HCT116 (cell line): ENCODE measurements at regions not wholly inside any gene's neighbourhood (a gene's known extent, or its start where the extent isn't known, plus 50 kb on each side); places are given as distances from the start of the nearest gene placed in this dataset.

Source experiments
- ATAC-seq: fragments of 200-7000 bp; cut with Tn5 transposase; 2 replicates; pipeline ENCODE4 v1.9.1; 2020; ENCODE audit warnings: mild to moderate bottlenecking, moderate library complexity
- BruUV-seq: library from RNA; stranded (reverse); fragments of 400-500 nt; replicated peaks from 2 replicates; lab custom pipeline; 2021; lab: Mats Ljungman, UMichigan
- CTCF ChIA-PET: fragments of 300-600 bp; sonication (Branson Sonifier 250); formaldehyde crosslinking; loops from one replicate; lab custom pipeline; 2021; ENCODE audit warnings: antibody characterized with exemption; lab: Charles Lee
- POLR2A ChIA-PET: fragments of 300-600, 350-600 bp; sonication (Branson Sonifier 250); formaldehyde crosslinking; loops from one replicate; lab custom pipeline; 2021; ENCODE audit warnings: antibody characterized with exemption; lab: Charles Lee
- RAD21 ChIA-PET, 2 experiments: fragments of 300-600 bp; sonication (Branson Sonifier 250); formaldehyde crosslinking; loops; one replicate each; lab custom pipeline; 2023; ENCODE audit warnings: low total read pairs in 2 of 2; ENCODE audit not compliant: uncharacterized antibody in 2 of 2, unreplicated experiment in 2 of 2, low non-redundant PET in 1 of 2; lab: Charles Lee
- DNase-seq: peaks from one replicate; pipeline ENCODE4 v3.0.0-alpha.2; 2010; ENCODE audit warnings: low read depth, low spot score
- H2AFZ ChIP-seq: fragments of 200-600 bp; shearing (Covaris generic), sonication (generic); 2 replicates; pipeline ENCODE4 v1.6.1; 2017; ENCODE audit warnings: low read depth, mixed run types, mixed read lengths, antibody characterized with exemption, low read length; ENCODE audit not compliant: poor library complexity, severe bottlenecking
- H3K27ac ChIP-seq: 2 replicates; pipeline ENCODE4 v1.5.1; 2012; ENCODE audit warnings: low read depth, low read length
- H3K27me3 ChIP-seq: fragments of 200-600 bp; sonication (generic); 2 replicates; pipeline ENCODE4 v1.6.1; 2016; ENCODE audit warnings: mixed run types, low read length, mixed read lengths; ENCODE audit not compliant: insufficient read depth
- H3K36me3 ChIP-seq, 2 experiments: fragments of 200-500 bp in 1 of 2; fragments of 200-600 bp in 1 of 2; sonication (Bioruptor generic) in 1 of 2; sonication (generic) in 1 of 2; 2 replicates each; pipeline versions ENCODE4 v1.5.1 to v1.6.1; 2014 to 2016; ENCODE audit warnings: low read length in 2 of 2, inconsistent platforms in 1 of 2, mixed read lengths in 1 of 2, mixed run types in 1 of 2; ENCODE audit not compliant: insufficient read depth in 2 of 2, control insufficient read depth in 1 of 2
- H3K4me1 ChIP-seq, 2 experiments: fragments of 200-600 bp in 1 of 2; sonication (generic) in 1 of 2; 2 replicates each; pipeline versions ENCODE4 v1.5.1 to v1.6.1; 2012 to 2017; ENCODE audit warnings: low read length in 2 of 2, inconsistent platforms in 1 of 2, mild to moderate bottlenecking in 1 of 2, mixed read lengths in 1 of 2, mixed run types in 1 of 2, moderate library complexity in 1 of 2; ENCODE audit not compliant: insufficient read depth in 2 of 2, control insufficient read depth in 1 of 2
- H3K4me2 ChIP-seq: fragments of 200-600 bp; sonication (generic); 2 replicates; pipeline ENCODE4 v1.6.1; 2017; ENCODE audit warnings: mixed run types, low read length, mixed read lengths
- H3K4me3 ChIP-seq, 2 experiments: fragments of 200-600 bp in 1 of 2; sonication (generic) in 1 of 2; replicated peaks in 1 of 2; 2 replicates each; pipeline ENCODE4 v1.5.1; 2011 to 2016; ENCODE audit warnings: low read length in 2 of 2, control low read depth in 1 of 2, low read depth in 1 of 2, mild to moderate bottlenecking in 1 of 2, mixed read lengths in 1 of 2, mixed run types in 1 of 2
- H3K79me2 ChIP-seq: fragments of 200-600 bp; sonication (generic); 2 replicates; pipeline ENCODE4 v1.6.1; 2017; ENCODE audit warnings: mild to moderate bottlenecking, mixed run types, low read length, moderate library complexity, mixed read lengths; ENCODE audit not compliant: insufficient read depth
- H3K9ac ChIP-seq: fragments of 200-600 bp; sonication (generic); 2 replicates; pipeline ENCODE4 v1.6.1; 2016; ENCODE audit warnings: low read length, mixed read lengths
- H3K9me2 ChIP-seq: fragments of 200-600 bp; sonication (generic), shearing (Covaris generic); 2 replicates; pipeline ENCODE4 v1.6.1; 2017; ENCODE audit warnings: mixed run types, mild to moderate bottlenecking, moderate library complexity; ENCODE audit not compliant: insufficient read depth
- H3K9me3 ChIP-seq, 2 experiments: fragments of 200-500 bp in 1 of 2; fragments of 200-600 bp in 1 of 2; sonication (Bioruptor generic) in 1 of 2; sonication (generic) in 1 of 2; 2 replicates each; pipeline ENCODE4 v1.6.1; 2014 to 2017; ENCODE audit warnings: low read length in 2 of 2, mixed read lengths in 2 of 2, inconsistent platforms in 1 of 2, low read depth in 1 of 2, mild to moderate bottlenecking in 1 of 2, mixed run types in 1 of 2, moderate library complexity in 1 of 2; ENCODE audit not compliant: control insufficient read depth in 1 of 2, insufficient read depth in 1 of 2
- H4K20me1 ChIP-seq: fragments of 200-600 bp; sonication (generic), shearing (Covaris generic); 2 replicates; pipeline ENCODE4 v1.6.1; 2017; ENCODE audit warnings: mixed run types, mild to moderate bottlenecking, moderate library complexity; ENCODE audit not compliant: insufficient read depth
- CEBPB ChIP-seq: IDR thresholded peaks from 2 replicates; pipeline ENCODE4 v1.6.1; 2012; ENCODE audit warnings: low read depth
- JUND ChIP-seq: IDR thresholded peaks from 2 replicates; pipeline ENCODE4 v1.6.1; 2012
- MAX ChIP-seq: IDR thresholded peaks from 2 replicates; pipeline ENCODE4 v1.6.1; 2012
- POLR2AphosphoS5 ChIP-seq: IDR thresholded peaks from 2 replicates; pipeline ENCODE4 v1.6.1; 2011; ENCODE audit warnings: mild to moderate bottlenecking, low read depth, low read length, moderate library complexity
- RAD21 ChIP-seq: IDR thresholded peaks from 2 replicates; pipeline ENCODE4 v1.6.1; 2012; ENCODE audit warnings: low read depth, mild to moderate bottlenecking
- REST ChIP-seq: IDR thresholded peaks from 2 replicates; pipeline ENCODE4 v1.6.1; 2012; ENCODE audit warnings: low read depth
- SIN3A ChIP-seq: IDR thresholded peaks from 2 replicates; pipeline ENCODE4 v1.6.1; 2012; ENCODE audit warnings: low read depth
- SP1 ChIP-seq: IDR thresholded peaks from 2 replicates; pipeline ENCODE4 v1.6.1; 2012; ENCODE audit warnings: low read depth
- SRF ChIP-seq: IDR thresholded peaks from 2 replicates; pipeline ENCODE4 v1.6.1; 2012; ENCODE audit warnings: low read depth
- TCF7L2 ChIP-seq: IDR thresholded peaks from 2 replicates; pipeline ENCODE4 v1.7.0; 2011; ENCODE audit warnings: borderline replicate concordance, inconsistent platforms; ENCODE audit not compliant: insufficient read depth, insufficient read length; ENCODE audit errors: extremely low read depth
- ZBTB33 ChIP-seq: IDR thresholded peaks from 2 replicates; pipeline ENCODE4 v1.6.1; 2011; ENCODE audit warnings: mild to moderate bottlenecking, low read length, moderate library complexity; ENCODE audit not compliant: insufficient replicate concordance; ENCODE audit errors: extremely low read depth
- ZFX ChIP-seq: fragments of 450-650 bp; IDR thresholded peaks from 2 replicates; pipeline ENCODE4 v1.6.1; 2017
- ZNF274 ChIP-seq: fragments of 200-500 bp; sonication (Bioruptor generic); IDR thresholded peaks from 2 replicates; pipeline ENCODE4 v1.6.1; 2014; ENCODE audit warnings: mild to moderate bottlenecking, low read depth, low read length, inconsistent platforms
- intact Hi-C: fragments of 100-400 bp; cut with micrococcal nuclease; formaldehyde crosslinking; loops from 2 replicates; pipeline ENCODE4 v1.10.0; 2022

- H3K9me3 ChIP-seq = no peaks in the 10 kb centered on the region
- no peaks in the 10 kb centered on the region for H3K9me2 ChIP-seq
- no peaks in the 10 kb centered on the region for H3K79me2 ChIP-seq
- ChIA-PET RAD21 (no interaction called here), CTCF (no interaction called here), POLR2A (no interaction called here)
- no peak overlapping the region for H2AFZ ChIP-seq
- no peak for ATAC-seq
- H4K20me1 ChIP-seq = no peaks in the 10 kb centered on the region
- H3K4me2 ChIP-seq = no peak overlapping the region
- no peaks in the 10 kb centered on the region for H3K36me3 ChIP-seq
- no peak for DNase-seq
- no TSS peak for BruUV-seq
- no peak overlapping the region for H3K27ac ChIP-seq
- no peaks in the 10 kb centered on the region for H3K4me1 ChIP-seq
- H3K4me3 ChIP-seq = no peak overlapping the region
- H3K27me3 ChIP-seq = peaks cover 42% of the 10 kb centered on the region
- H3K9ac ChIP-seq = no peak overlapping the region
- no peak for TF ChIP-seq ZBTB33
- TF ChIP-seq CEBPB = no peak
- no peak for TF ChIP-seq ZNF274
- TF ChIP-seq SP1 = no peak
- no peak for TF ChIP-seq SIN3A
- TF ChIP-seq JUND = no peak
- no peak for TF ChIP-seq TCF7L2
- TF ChIP-seq REST = no peak
- TF ChIP-seq SRF = no peak
- TF ChIP-seq POLR2AphosphoS5 = no peak
- no peak for TF ChIP-seq MAX
- no peak for TF ChIP-seq RAD21
- TF ChIP-seq ZFX = no peak
- TF ChIP-seq, all 23 proteins: peak for 0
- intact Hi-C loops = no loop called here
These were observed 94.2 kb upstream of the SRSF6 start for GRCh38 chr20:43363506-43363905.
